ENCODE measurements at regions not wholly inside any gene's neighbourhood (a gene's known extent, or its start where the extent isn't known, plus 50 kb on each side); places are given as distances from the start of the nearest gene placed in this dataset.
A peak's percentile ranks its signal among the peaks of the same experiment; 100 is the strongest.

DNA sequence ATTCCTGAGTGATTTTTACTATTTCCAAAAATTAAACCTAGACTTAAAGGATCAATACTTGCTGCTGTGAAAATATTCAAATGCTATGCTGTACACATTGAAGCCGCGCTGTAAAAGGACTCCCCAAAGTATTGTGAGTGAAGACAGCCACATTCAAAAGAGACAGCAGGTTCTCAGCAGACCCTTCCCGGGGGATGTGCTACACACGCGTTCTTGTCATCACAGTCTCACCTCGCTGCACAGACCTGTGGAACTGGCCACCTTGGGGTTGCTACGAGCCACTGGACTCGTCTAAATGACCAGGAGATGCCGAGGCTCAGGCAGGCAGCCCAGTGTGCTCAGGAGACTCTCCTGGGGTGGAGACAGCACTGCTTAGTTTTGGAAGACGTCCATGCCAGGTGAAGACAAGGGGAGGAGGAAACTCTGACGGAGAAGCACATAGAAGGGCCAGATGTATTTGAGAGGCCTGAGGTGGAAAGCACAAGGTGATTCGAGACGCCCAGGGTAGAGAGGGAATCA is 367.7 kb upstream of the SHH start:
- H3K27ac ChIP-seq = no peak overlapping the region
- TF ChIP-seq, protein P1, sequence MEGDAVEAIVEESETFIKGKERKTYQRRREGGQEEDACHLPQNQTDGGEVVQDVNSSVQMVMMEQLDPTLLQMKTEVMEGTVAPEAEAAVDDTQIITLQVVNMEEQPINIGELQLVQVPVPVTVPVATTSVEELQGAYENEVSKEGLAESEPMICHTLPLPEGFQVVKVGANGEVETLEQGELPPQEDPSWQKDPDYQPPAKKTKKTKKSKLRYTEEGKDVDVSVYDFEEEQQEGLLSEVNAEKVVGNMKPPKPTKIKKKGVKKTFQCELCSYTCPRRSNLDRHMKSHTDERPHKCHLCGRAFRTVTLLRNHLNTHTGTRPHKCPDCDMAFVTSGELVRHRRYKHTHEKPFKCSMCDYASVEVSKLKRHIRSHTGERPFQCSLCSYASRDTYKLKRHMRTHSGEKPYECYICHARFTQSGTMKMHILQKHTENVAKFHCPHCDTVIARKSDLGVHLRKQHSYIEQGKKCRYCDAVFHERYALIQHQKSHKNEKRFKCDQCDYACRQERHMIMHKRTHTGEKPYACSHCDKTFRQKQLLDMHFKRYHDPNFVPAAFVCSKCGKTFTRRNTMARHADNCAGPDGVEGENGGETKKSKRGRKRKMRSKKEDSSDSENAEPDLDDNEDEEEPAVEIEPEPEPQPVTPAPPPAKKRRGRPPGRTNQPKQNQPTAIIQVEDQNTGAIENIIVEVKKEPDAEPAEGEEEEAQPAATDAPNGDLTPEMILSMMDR (IDR thresholded peaks at IDR 0.05) = no peak
- DNase-seq (ENCODE audit: low spot score) = peak; percentile 70
- H3K4me3 ChIP-seq = no peak overlapping the region

DNA sequence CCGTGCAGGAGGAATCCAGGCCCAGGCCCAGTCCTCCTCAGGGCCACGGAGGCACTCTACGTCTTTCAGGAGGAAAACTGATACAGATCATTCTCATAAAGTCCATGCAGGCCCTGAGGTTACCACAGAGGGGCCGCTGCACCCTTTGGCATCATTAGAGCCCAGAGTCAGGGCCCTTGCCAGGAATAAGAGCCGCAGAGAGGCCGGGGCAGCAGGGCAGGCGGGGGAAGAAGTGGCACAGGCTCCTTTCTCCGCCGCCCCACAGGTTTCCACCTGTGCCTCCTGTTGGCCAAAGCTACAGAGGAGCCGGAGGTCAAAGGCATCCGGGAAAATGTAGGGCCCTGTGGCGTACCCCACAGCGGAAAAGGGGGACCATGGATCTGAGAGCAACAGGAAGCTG is 366.6 kb upstream of the SHH start:
- TF ChIP-seq, protein P1 (IDR thresholded peaks at IDR 0.05) = no peak
- no peak overlapping the region for H3K27ac ChIP-seq
- peak; percentile 29 for DNase-seq (ENCODE audit: low spot score)
- no peak overlapping the region for H3K4me3 ChIP-seq

DNA sequence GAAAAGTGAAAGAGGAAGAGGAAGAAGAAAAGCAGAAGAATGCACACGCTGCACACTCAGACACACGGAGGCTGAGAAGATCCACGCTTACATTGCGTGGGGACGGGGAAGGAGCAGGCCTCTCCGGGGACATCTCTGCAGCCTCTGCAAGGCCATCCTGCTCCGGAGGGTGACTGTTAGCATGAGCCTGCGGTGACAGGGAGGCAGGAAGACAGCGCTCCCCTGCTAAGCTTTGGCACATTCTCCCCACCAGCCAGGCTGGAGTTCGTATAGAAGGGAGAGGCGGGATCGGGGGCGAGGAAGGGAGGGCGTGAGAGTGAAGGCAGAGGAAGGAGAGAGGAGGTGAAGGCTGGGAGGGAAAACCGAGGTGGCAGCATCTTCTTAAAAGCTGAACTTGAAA is 366.0 kb upstream of the SHH start:
- no peak overlapping the region for H3K4me3 ChIP-seq
- no peak for DNase-seq (ENCODE audit: low spot score)
- no peak overlapping the region for H3K27ac ChIP-seq
- TF ChIP-seq, protein P1 (IDR thresholded peaks at IDR 0.05) = no peak

DNA sequence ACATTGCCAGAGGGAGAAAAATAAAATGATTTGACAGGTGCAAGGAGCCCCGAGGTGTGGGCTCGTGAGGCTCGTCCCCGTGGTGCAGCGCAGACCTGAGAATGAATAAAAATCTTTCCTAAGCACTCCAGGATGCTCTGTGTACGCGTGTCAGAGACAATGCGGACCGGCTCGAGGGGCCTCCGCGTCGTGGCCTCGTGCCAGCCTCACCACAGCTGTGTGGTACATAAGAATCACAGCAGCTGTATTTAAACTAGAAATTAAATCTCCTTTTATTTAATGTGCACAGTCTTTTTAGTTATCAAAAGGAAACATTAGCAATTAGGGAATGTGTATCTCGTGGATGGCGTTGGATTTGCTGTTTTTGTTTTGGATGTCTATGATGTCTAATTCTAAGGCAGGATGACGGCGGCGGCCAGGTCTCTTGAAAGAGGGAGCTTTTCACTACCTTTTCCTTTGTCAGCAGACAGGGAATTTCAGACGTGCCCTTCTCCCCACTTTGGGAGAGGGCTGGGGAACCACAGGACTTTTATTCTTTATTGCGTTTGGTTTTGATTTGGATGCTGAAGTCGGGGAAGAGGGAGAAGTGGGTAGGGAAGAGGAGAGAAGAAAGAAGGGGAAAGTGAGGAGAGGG is 365.3 kb upstream of the SHH start:
- Histone ChIP-seq H3K4me3 (no peak overlapping the region), H3K27ac (no peak overlapping the region)
- peak; percentile 24 for DNase-seq (ENCODE audit: low spot score)
- TF ChIP-seq, protein P1 (IDR thresholded peaks at IDR 0.05) = no peak

DNA sequence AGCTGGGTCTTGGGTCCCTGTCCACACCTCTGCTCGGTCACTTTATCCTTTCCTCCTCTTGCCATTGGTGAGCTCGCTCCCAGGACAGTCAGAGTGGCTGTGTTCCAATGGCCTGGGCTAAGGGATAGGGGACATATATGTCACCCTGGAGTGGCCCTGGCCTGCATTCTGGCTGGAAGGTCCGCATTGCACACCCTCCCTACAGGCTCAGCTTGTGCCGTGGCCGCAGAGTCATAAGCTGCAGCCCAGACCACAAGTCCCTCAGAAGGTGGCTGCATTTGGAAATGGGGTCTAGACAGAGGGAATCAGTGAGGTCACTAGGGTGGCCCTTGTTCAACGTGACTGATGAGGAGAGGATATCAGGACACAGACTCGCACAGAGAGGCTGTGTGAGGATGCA is 363.8 kb upstream of the SHH start:
- no peak overlapping the region for H3K4me3 ChIP-seq
- TF ChIP-seq, protein P1 (IDR thresholded peaks at IDR 0.05) = no peak
- no peak overlapping the region for H3K27ac ChIP-seq
- DNase-seq (ENCODE audit: low spot score) = no peak

DNA sequence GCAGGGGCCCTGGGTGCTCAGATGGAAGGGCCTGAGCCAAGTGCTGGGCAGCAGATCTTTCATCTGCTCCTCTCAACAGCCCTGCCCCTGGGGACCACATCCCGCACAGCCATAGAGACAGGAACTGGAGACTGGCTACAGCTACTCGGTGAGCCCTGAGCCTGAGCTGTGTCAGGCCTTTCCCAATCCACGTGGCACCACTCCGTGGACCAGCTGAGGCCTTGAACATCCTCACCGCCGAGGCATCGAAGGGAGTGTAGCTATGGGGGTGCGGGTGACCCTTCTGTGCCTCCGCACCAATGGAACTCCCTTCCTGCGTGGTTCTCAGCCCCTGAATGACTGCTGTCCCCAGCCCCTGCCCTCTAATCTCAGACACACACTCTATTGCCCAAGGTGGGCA is 362.7 kb upstream of the SHH start:
- Histone ChIP-seq H3K4me3 (no peak overlapping the region), H3K27ac (no peak overlapping the region)
- TF ChIP-seq, protein P1 (IDR thresholded peaks at IDR 0.05) = no peak
- no peak for DNase-seq (ENCODE audit: low spot score)

DNA sequence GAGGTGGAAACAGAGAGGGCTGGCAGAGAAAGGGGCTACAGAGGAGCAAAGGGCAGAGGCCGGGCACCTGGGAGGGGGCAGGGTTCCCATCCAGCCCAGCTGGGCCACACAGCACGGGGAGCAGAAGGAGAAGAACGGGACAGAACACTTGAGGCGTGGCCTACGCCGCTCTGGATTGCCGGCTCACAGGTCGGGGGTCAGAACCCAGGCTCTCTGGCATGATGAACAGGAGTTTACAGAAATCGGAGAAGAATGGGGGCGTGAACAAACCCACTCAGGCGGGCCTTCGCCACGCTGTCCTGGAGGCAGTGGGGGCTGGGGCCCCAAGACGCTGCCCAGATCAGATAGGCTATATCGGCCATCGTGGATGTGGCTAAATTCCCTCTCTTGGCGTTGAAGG is 362.2 kb upstream of the SHH start:
- TF ChIP-seq, protein P1 (IDR thresholded peaks at IDR 0.05) = no peak
- DNase-seq (ENCODE audit: low spot score) = peak; percentile 53
- Histone ChIP-seq H3K27ac (no peak overlapping the region), H3K4me3 (no peak overlapping the region)

Measured in coronary artery (tissue), 2 donors.